Lower lobe of right lung (tissue), 2 donors: ENCODE measurements at regions not wholly inside any gene's neighbourhood (a gene's known extent, or its start where the extent isn't known, plus 50 kb on each side); places are given as distances from the start of the nearest gene placed in this dataset.

Experiments used
- ATAC-seq, 2 donors: fragments of 200-7000 bp; cut with Tn5 transposase; one replicate each; pipeline ENCODE4 v1.9.1; 2020 to 2022; ENCODE audit warnings: mild to moderate bottlenecking in 2 of 2, moderate library complexity in 2 of 2
- DNase-seq: peaks from one replicate; pipeline ENCODE4 v3.0.0-alpha.2; 2020
- H3K27ac ChIP-seq: fragments of 200-600 bp; one replicate; pipeline ENCODE4 v1.8.0; 2022
- H3K27me3 ChIP-seq: fragments of 200-600 bp; one replicate; pipeline ENCODE4 v1.8.0; 2022; ENCODE audit warnings: low read depth
- H3K36me3 ChIP-seq: fragments of 200-600 bp; one replicate; pipeline ENCODE4 v1.8.0; 2022; ENCODE audit warnings: mild to moderate bottlenecking
- H3K4me1 ChIP-seq: fragments of 200-600 bp; one replicate; pipeline ENCODE4 v1.8.0; 2022
- H3K4me3 ChIP-seq: fragments of 200-600 bp; one replicate; pipeline ENCODE4 v1.8.0; 2022; ENCODE audit warnings: mild to moderate bottlenecking
- H3K9me3 ChIP-seq: fragments of 200-600 bp; one replicate; pipeline ENCODE4 v1.8.0; 2022
- intact Hi-C: fragments of 100-400 bp; cut with DNase I; formaldehyde crosslinking; loops from one replicate; pipeline ENCODE4 v1.11.0; 2022
- TF ChIP-seq, protein P1 (sequence below): fragments of 200-600 bp; IDR thresholded peaks from one replicate; pipeline ENCODE4 v1.8.0; 2022; ENCODE audit warnings: antibody characterized with exemption, mild to moderate bottlenecking
- donor health status: DM: no; HTN: yes; CAD: no; lungs with severe emphysema.

DNA sequence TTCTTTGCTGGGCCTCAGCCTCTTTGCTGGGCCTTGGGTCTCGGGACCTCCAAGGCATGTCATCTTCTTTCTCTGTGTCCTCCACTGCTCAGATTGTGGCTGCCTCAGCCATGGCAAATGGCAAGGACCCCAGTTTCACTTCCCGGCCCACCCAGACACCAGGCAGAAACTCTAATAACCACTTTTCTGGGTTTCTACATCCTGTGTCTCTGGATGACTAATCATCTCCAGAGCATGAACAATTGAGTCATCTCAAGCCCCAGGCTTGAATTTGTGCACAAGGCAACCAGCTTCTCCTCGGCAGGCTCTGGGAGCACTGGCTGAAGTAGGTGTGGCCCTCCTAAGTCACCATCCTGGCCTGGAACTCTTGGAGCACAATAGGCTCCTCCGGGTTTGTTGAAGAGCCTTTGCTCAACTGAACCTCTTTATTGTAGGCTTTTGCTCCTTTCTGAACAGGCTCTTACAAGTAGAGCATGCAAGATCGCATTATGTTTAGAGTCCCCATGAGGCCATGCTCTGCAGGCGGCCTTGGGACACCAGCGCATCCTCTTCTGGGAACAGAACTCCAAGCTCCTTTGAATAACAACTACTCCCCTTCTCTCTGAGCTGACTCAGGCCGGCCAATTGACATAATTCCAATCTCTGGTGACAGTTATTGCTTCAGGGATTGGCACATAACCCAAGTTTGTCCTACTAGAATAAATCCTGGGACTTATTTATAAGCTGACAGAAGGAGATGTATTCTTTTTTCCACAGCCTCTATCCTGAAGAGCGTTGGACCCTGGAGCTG is 218.1 kb downstream of the WDR11 start:
- H3K27ac ChIP-seq: no peak overlapping the region
- ATAC-seq: peak in 1 of 2 donors; percentile 34
- TF ChIP-seq, protein P1, sequence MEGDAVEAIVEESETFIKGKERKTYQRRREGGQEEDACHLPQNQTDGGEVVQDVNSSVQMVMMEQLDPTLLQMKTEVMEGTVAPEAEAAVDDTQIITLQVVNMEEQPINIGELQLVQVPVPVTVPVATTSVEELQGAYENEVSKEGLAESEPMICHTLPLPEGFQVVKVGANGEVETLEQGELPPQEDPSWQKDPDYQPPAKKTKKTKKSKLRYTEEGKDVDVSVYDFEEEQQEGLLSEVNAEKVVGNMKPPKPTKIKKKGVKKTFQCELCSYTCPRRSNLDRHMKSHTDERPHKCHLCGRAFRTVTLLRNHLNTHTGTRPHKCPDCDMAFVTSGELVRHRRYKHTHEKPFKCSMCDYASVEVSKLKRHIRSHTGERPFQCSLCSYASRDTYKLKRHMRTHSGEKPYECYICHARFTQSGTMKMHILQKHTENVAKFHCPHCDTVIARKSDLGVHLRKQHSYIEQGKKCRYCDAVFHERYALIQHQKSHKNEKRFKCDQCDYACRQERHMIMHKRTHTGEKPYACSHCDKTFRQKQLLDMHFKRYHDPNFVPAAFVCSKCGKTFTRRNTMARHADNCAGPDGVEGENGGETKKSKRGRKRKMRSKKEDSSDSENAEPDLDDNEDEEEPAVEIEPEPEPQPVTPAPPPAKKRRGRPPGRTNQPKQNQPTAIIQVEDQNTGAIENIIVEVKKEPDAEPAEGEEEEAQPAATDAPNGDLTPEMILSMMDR: no peak

GRCh38 chr10:121070275-121071070 is 219.3 kb downstream of the WDR11 start:
- Histone ChIP-seq H3K4me1 (peaks cover 12% of the 10 kb centered on the region), H3K9me3 (no peaks in the 10 kb centered on the region), H3K4me3 (no peak overlapping the region), H3K27me3 (no peaks in the 10 kb centered on the region), H3K27ac (peak overlapping the region; percentile 70), H3K36me3 (no peaks in the 10 kb centered on the region)
- TF ChIP-seq, protein P1: peak; percentile 48
- intact Hi-C loops: no loop called here
- DNase-seq: no peak
- peak; percentile 83 to 91 for ATAC-seq

More for the DNA sequence above, 218.1 kb downstream of the WDR11 start:
- DNase-seq: no peak
- Histone ChIP-seq H3K9me3 (no peaks in the 10 kb centered on the region), H3K4me3 (no peak overlapping the region), H3K36me3 (no peaks in the 10 kb centered on the region), H3K4me1 (peaks cover 12% of the 10 kb centered on the region), H3K27me3 (no peaks in the 10 kb centered on the region)
- intact Hi-C loops: no loop called here

DNA sequence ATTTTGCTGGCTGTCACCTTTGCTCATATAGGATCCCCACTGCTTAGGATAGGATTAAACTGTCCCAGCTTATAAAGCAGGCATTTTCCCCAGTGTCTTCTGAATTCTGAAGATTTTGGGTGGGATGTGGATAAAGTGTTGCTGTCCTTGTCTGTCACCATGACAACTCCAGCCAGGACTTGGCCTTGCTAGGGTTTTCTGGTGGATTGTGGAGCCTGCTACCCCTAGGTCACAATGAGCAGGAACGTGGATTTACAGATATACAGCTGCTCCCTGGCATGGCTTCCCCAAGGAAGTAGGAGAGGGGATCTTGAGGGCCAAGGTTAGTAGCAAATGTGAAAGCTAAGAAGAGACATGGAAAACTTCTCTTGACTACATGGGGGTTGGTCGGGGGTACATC is 220.7 kb downstream of the WDR11 start:
- Histone ChIP-seq H3K27ac (peak overlapping the region; percentile 14), H3K27me3 (no peaks in the 10 kb centered on the region), H3K36me3 (no peaks in the 10 kb centered on the region), H3K9me3 (no peaks in the 10 kb centered on the region), H3K4me1 (peaks cover 17% of the 10 kb centered on the region), H3K4me3 (no peak overlapping the region)
- DNase-seq (no peak), ATAC-seq (no peak)
- TF ChIP-seq, protein P1: no peak
- intact Hi-C loops: no loop called here

DNA sequence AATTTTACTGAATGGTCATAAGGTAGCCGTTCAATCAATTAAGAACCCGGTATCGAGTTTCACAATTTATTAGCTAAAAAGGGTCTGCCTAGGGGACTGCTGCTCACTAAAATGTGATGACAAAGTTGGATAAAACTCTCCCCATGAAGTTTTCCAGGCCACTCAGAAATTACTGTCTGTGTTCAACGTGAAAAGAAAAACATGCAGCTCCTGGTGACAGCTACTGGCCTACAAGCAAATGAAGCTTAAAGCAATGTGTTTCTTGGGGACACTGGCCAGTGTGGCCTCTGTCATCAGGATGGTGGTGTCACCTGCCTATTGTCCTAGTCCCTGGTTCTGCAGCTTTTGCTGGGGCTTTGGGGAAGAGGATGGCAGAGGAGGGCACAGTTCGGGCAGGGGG is 222.6 kb downstream of the WDR11 start:
- TF ChIP-seq, protein P1: no peak
- Histone ChIP-seq H3K27ac (no peak overlapping the region), H3K9me3 (no peaks in the 10 kb centered on the region), H3K4me3 (no peak overlapping the region), H3K27me3 (no peaks in the 10 kb centered on the region), H3K4me1 (peaks cover 34% of the 10 kb centered on the region), H3K36me3 (no peaks in the 10 kb centered on the region)
- intact Hi-C loops: no loop called here
- DNase-seq (no peak), ATAC-seq (no peak)

GRCh38 chr10:121076776-121077715 is 225.9 kb downstream of the WDR11 start:
- Histone ChIP-seq H3K27me3 (no peaks in the 10 kb centered on the region), H3K27ac (peak overlapping the region; percentile 67), H3K36me3 (no peaks in the 10 kb centered on the region), H3K4me1 (peaks cover 44% of the 10 kb centered on the region), H3K9me3 (no peaks in the 10 kb centered on the region), H3K4me3 (no peak overlapping the region)
- TF ChIP-seq, protein P1: no peak
- intact Hi-C loops: no loop called here
- DNase-seq (peak; percentile 59), ATAC-seq (peak; percentile 81)
